NCI-H460 (cell line): ENCODE measurements at regions not wholly inside any gene's neighbourhood (a gene's known extent, or its start where the extent isn't known, plus 50 kb on each side); places are given as distances from the start of the nearest gene placed in this dataset.
A peak's percentile ranks its signal among the peaks of the same experiment; 100 is the strongest.

Experiments
- DNase-seq: peaks from one replicate; pipeline ENCODE4 v3.0.0-alpha.2; 2016; ENCODE audit warnings: low read depth; ENCODE audit errors: extremely low read depth

DNA sequence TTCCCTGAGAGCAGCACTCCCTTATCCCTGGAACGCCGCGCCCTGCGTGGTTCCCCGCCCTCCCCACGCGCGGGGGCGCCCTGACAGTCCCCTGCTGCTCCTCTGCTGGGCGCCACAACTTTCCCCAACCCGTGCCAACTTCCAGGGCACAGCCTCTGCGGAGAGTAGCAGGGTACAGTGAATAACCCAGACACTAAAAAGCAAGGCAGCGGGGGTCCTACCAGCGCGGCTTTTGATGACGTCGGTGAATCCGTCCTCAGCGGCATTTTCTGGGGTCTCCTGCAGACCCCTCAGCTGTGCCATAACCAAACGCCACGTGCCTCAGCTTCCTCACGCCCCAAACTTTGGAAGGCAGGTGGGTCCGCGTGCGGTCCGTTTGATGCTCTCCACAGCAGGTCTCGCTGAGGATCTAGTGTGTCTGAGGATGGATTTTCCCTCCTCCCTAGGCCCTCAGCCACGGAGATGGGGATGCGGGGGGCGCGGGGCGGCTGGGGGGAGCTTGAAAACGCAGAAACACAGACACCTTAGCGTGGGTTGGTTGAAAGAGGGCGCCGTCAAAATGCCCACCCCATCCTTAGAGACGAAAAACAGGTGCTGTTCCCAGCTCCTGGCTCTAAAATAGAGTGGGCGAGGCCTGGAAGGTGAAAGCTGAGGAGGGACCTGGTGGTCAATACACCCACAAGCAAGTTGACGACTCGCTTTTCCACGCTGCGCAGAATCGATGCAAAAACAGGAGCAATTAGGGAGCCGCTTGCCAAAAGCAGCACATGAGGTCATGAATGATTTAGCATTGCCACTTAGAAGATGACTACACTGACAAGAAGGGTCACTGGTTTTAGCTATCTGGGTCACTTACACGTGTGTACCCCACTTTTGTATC is 405.6 kb downstream of the FAM47A start:
- DNase-seq, result no peak

DNA sequence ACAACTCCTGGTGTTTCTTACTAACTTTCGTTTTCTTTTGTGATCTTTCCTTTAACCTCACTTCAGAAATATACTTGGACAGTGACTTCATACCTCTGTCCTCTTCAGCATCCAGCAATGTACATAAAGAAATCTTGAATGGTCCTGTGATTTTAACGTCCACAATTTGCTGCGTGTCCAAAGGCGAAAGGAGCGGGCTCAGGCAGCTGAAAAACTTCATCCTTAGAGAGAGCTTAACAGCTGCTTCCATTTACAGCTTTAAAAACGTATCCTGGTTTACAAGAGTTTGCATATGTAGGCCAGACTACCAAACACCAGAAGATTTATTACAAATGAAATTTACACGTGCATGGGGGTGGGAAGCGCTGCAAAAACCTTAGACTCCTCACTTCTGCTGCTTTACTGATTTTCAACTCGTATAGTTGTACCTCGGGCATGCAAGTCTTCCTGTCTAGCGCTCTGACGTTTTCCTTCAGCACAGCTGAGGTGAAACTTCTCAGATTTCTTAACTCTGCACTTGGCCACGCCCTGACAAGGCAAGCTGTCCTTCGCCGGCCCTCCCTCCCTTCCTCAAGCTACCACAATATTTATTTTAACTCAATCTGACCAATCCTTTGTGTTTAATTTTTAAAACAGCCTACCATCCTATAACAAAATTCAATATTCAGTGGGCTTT is 406.4 kb downstream of the FAM47A start:
- DNase-seq, result peak; percentile 14

DNA sequence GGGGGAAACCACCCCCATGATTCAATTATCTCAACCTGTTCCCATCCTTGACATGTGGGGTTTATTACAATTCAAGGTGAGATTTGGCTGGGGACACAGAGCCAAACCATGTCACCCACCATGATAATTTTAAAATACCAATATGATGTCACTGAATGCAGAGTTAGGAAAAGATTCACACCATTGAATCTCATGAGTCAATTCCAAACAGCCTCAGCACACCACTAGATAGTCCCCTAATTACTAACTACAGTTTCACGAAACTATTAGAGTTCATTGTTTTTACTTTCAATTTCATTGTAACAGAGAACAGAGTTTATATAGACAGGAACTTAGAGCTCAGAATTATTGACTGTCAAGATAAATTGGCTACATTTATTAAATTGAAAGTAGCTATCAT is 410.2 kb downstream of the FAM47A start:
- no peak for DNase-seq

DNA sequence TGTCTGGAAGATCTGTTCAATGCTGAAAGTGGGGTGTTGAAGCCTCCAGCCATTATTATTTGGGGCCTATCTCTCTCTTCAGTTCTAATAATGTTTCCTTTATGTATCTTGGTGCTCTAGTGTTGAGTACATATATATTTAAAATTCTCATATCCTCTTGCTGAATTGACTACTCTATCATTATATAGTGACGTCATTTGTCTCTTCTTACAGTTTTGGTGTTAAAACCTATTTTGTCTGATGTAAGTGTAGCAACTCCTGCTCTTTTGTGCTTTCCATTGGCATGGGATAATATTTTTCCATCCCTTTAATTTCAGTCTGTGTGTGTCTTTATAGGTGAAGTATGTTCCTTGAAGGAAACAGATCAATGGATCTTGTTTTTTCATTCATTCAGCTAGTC is 446.0 kb downstream of the FAM47A start:
- no peak for DNase-seq
